Body of pancreas (tissue), 4 donors: ENCODE measurements at regions not wholly inside any gene's neighbourhood (a gene's known extent, or its start where the extent isn't known, plus 50 kb on each side); places are given as distances from the start of the nearest gene placed in this dataset.

ENCODE experiments used
- ATAC-seq: fragments of 150-250 bp; one replicate; pipeline ENCODE4 v1.9.1; 2016
- DNase-seq, 4 donors: peaks; one replicate each; pipeline ENCODE4 v3.0.0-alpha.2; 2019
- H3K27ac ChIP-seq, 4 donors: fragments of 200-600 bp; sonication (generic); 1 replicate in 3 of 4; 2 replicates in 1 of 4; pipeline versions ENCODE4 v1.5.1 to v1.6.1; 2016 to 2019; ENCODE audit warnings: mild to moderate bottlenecking in 1 of 4, mixed read lengths in 1 of 4, moderate library complexity in 1 of 4
- H3K27me3 ChIP-seq, 2 donors: fragments of 200-600 bp; sonication (generic); one replicate each; pipeline ENCODE4 v1.6.0; 2016; ENCODE audit warnings: mild to moderate bottlenecking in 1 of 2
- H3K36me3 ChIP-seq, 2 donors: fragments of 200-600 bp; sonication (generic); replicated peaks in 1 of 2; 2 replicates each; pipeline ENCODE4 v1.5.1; 2016; ENCODE audit warnings: low read depth in 2 of 2; ENCODE audit not compliant: insufficient read depth in 1 of 2
- H3K4me1 ChIP-seq: fragments of 200-600 bp; sonication (generic); one replicate; pipeline ENCODE4 v1.6.0; 2016
- H3K4me3 ChIP-seq, 2 donors: fragments of 200-600 bp; sonication (generic); 1 replicate in 1 of 2; 2 replicates in 1 of 2; pipeline ENCODE4 v1.5.1; 2016 to 2019
- H3K9me3 ChIP-seq, 3 donors: fragments of 200-600 bp; sonication (generic); 1 replicate in 2 of 3; 2 replicates in 1 of 3; pipeline ENCODE4 v1.5.1; 2016
- CTCF ChIP-seq, 7 experiments: fragments of 450-650 bp in 4 of 7; fragments of 200-600 bp in 3 of 7; sonication (generic) in 3 of 7; IDR thresholded peaks; one replicate each; pipeline ENCODE4 v1.5.1; 2016 to 2019; ENCODE audit warnings: antibody characterized with exemption in 7 of 7
- POLR2A ChIP-seq, 3 donors: fragments of 450-650 bp; IDR thresholded peaks; one replicate each; pipeline ENCODE4 v1.6.1; 2016; ENCODE audit warnings: antibody characterized with exemption in 3 of 3, mild to moderate bottlenecking in 2 of 3
- WGBS, 2 donors: methylation state at CpG; one replicate each; pipeline ENCODE4 v1.1.5; 2017; 5-methylcytosine and 5-hydroxymethylcytosine counted together
- intact Hi-C: fragments of 100-400 bp; cut with DNase I; formaldehyde crosslinking; loops from one replicate; pipeline ENCODE4 v1.15.1; 2023

GRCh38 chr12:19614601-19615383 is 175.5 kb downstream of the AEBP2 start:
- TF ChIP-seq CTCF (IDR thresholded peaks at IDR 0.05) (no peak), POLR2A (IDR thresholded peaks at IDR 0.05) (no peak)

GRCh38 chr12:19615384-19615725 is 176.1 kb downstream of the AEBP2 start:
- H3K27me3 ChIP-seq = no peaks in the 10 kb centered on the region
- ATAC-seq (no peak), DNase-seq (no peak)
- no peak overlapping the region for H3K4me3 ChIP-seq
- no peaks in the 10 kb centered on the region for H3K4me1 ChIP-seq
- no peak overlapping the region for H3K27ac ChIP-seq
- no peaks in the 10 kb centered on the region for H3K9me3 ChIP-seq
- intact Hi-C loops = no loop called here
- TF ChIP-seq POLR2A (IDR thresholded peaks at IDR 0.05) (no peak), CTCF (IDR thresholded peaks at IDR 0.05) (no peak)
- no peaks in the 10 kb centered on the region for H3K36me3 ChIP-seq

More at GRCh38 chr12:19614601-19615383, 175.5 kb downstream of the AEBP2 start:
- Histone ChIP-seq H3K4me3 (no peak overlapping the region), H3K36me3 (no peaks in the 10 kb centered on the region), H3K27me3 (no peaks in the 10 kb centered on the region), H3K27ac (no peak overlapping the region), H3K9me3 (no peaks in the 10 kb centered on the region), H3K4me1 (no peaks in the 10 kb centered on the region)
- DNase-seq = no peak
- WGBS, 2 donors = 42 to 49% methylated on average over 6 of the region's 6 CpGs
- intact Hi-C loops = no loop called here
- ATAC-seq = no peak

- TF ChIP-seq POLR2A (IDR thresholded peaks at IDR 0.05) = no peak
- TF ChIP-seq CTCF (IDR thresholded peaks at IDR 0.05) = no peak
- DNase-seq (no peak), ATAC-seq (no peak)
- no peak overlapping the region for H3K27ac ChIP-seq
- 91 to 92% methylated on average over 15 of the region's 15 CpGs for WGBS, 2 donors
- intact Hi-C loops = no loop called here
- no peaks in the 10 kb centered on the region for H3K27me3 ChIP-seq
- H3K36me3 ChIP-seq = no peaks in the 10 kb centered on the region
- H3K9me3 ChIP-seq = no peaks in the 10 kb centered on the region
- H3K4me3 ChIP-seq = no peak overlapping the region
- H3K4me1 ChIP-seq = no peaks in the 10 kb centered on the region
These were observed 177.5 kb downstream of the AEBP2 start for GRCh38 chr12:19616781-19617180.

- no peak for TF ChIP-seq CTCF (IDR thresholded peaks at IDR 0.05)
- TF ChIP-seq POLR2A (IDR thresholded peaks at IDR 0.05) = no peak
- Histone ChIP-seq H3K4me1 (no peaks in the 10 kb centered on the region), H3K4me3 (no peak overlapping the region), H3K36me3 (no peaks in the 10 kb centered on the region), H3K27ac (no peak overlapping the region), H3K9me3 (no peaks in the 10 kb centered on the region), H3K27me3 (no peaks in the 10 kb centered on the region)
- intact Hi-C loops = no loop called here
- 90 to 93% methylated on average over 7 of the region's 7 CpGs for WGBS, 2 donors
- ATAC-seq = no peak
- no peak for DNase-seq
These were observed 180.9 kb downstream of the AEBP2 start for GRCh38 chr12:19620222-19620621.

- Histone ChIP-seq H3K4me3 (no peak overlapping the region), H3K27ac (no peak overlapping the region), H3K9me3 (no peaks in the 10 kb centered on the region), H3K36me3 (no peaks in the 10 kb centered on the region), H3K4me1 (no peaks in the 10 kb centered on the region), H3K27me3 (no peaks in the 10 kb centered on the region)
- TF ChIP-seq CTCF (IDR thresholded peaks at IDR 0.05) (no peak), POLR2A (IDR thresholded peaks at IDR 0.05) (no peak)
- intact Hi-C loops = no loop called here
- DNase-seq = no peak
- whole genome bisulfite sequencing, 2 donors = 84 to 88% methylated on average over 9 of the region's 9 CpGs
- ATAC-seq = no peak
These were observed 184.6 kb downstream of the AEBP2 start for GRCh38 chr12:19623751-19624399.
